SK-N-MC (cell line): ENCODE measurements at regions not wholly inside any gene's neighbourhood (a gene's known extent, or its start where the extent isn't known, plus 50 kb on each side); places are given as distances from the start of the nearest gene placed in this dataset.

Experiments used
- EZH2 ChIP-seq: fragments of 200-600 bp; sonication (generic); IDR thresholded peaks from one replicate; pipeline ENCODE4 v1.6.1; 2017; ENCODE audit warnings: antibody characterized with exemption
- FOXP2 ChIP-seq: optimal IDR thresholded peaks from 2 replicates; pipeline ENCODE3; 2011; ENCODE audit warnings: mild to moderate bottlenecking, moderate library complexity; ENCODE audit not compliant: insufficient read depth; ENCODE audit errors: extremely low read length, control extremely low read depth
- POLR2AphosphoS5 ChIP-seq: IDR thresholded peaks from 2 replicates; pipeline ENCODE4 v1.6.1; 2012; ENCODE audit warnings: mild to moderate bottlenecking, low read depth, low read length, borderline replicate concordance

- no peak for TF ChIP-seq EZH2
- no peak for TF ChIP-seq POLR2AphosphoS5
- no peak for TF ChIP-seq FOXP2
Measured at GRCh38 chr20:51158226-51158625, 135.3 kb upstream of the KCNG1 start.
